A673 (cell line): ENCODE measurements at regions not wholly inside any gene's neighbourhood (a gene's known extent, or its start where the extent isn't known, plus 50 kb on each side); places are given as distances from the start of the nearest gene placed in this dataset.

Source experiments
- BruUV-seq: library from RNA; stranded (reverse); fragments of 400-500 nt; replicated peaks from 2 replicates; lab custom pipeline; 2021; lab: Mats Ljungman, UMichigan
- CTCF ChIA-PET: fragments of 300-600 bp; sonication (Branson Sonifier 250); formaldehyde crosslinking; loops from one replicate; lab custom pipeline; 2022; ENCODE audit warnings: antibody characterized with exemption; lab: Charles Lee
- POLR2A ChIA-PET: fragments of 300-600 bp; sonication (Branson Sonifier 250); formaldehyde crosslinking; loops from one replicate; lab custom pipeline; 2022; ENCODE audit warnings: antibody characterized with exemption; ENCODE audit not compliant: low non-redundant PET; lab: Charles Lee
- DNase-seq: peaks from one replicate; pipeline ENCODE4 v3.0.0-alpha.2; 2015; ENCODE audit warnings: low spot score
- H3K27ac ChIP-seq: fragments of 200-600 bp; sonication (generic); 2 replicates; pipeline ENCODE4 v1.5.1; 2016; ENCODE audit warnings: mixed run types, low read depth, mild to moderate bottlenecking, mixed read lengths, antibody characterized with exemption, low read length; ENCODE audit not compliant: poor library complexity, severe bottlenecking
- H3K27me3 ChIP-seq: fragments of 200-600 bp; sonication (generic); replicated peaks from 2 replicates; pipeline ENCODE4 v1.6.1; 2017; ENCODE audit warnings: mixed run types, low read depth, mild to moderate bottlenecking, mixed read lengths, antibody characterized with exemption, low read length; ENCODE audit not compliant: insufficient read depth, poor library complexity
- H3K36me3 ChIP-seq: fragments of 200-600 bp; sonication (generic); 2 replicates; pipeline ENCODE4 v1.6.1; 2016; ENCODE audit warnings: mixed run types, mild to moderate bottlenecking, mixed read lengths, antibody characterized with exemption, low read length; ENCODE audit not compliant: insufficient read depth, poor library complexity, severe bottlenecking
- H3K4me1 ChIP-seq: fragments of 200-600 bp; sonication (generic); 2 replicates; pipeline ENCODE4 v1.6.1; 2017; ENCODE audit warnings: mixed run types, mild to moderate bottlenecking, mixed read lengths, antibody characterized with exemption, low read length; ENCODE audit not compliant: insufficient read depth, poor library complexity, severe bottlenecking
- H3K4me3 ChIP-seq: fragments of 200-600 bp; sonication (generic); 2 replicates; pipeline ENCODE4 v1.5.1; 2016; ENCODE audit warnings: low read depth, mixed run types, mild to moderate bottlenecking, mixed read lengths, low read length; ENCODE audit not compliant: poor library complexity, severe bottlenecking
- H3K9me3 ChIP-seq: fragments of 200-600 bp; sonication (generic); 2 replicates; pipeline ENCODE4 v1.6.1; 2016; ENCODE audit warnings: mixed run types, low read depth, mild to moderate bottlenecking, mixed read lengths, antibody characterized with exemption, low read length; ENCODE audit not compliant: poor library complexity, severe bottlenecking
- EZH2 ChIP-seq: fragments of 200-600 bp; sonication (generic); IDR thresholded peaks from 2 replicates; pipeline ENCODE4 v1.6.1; 2017; ENCODE audit warnings: borderline replicate concordance, low read depth, mild to moderate bottlenecking, mixed read lengths, antibody characterized with exemption, low read length; ENCODE audit not compliant: poor library complexity, severe bottlenecking
- intact Hi-C: fragments of 100-400 bp; cut with micrococcal nuclease; formaldehyde crosslinking; loops from one replicate; pipeline ENCODE4 v1.10.0; 2022; ENCODE audit not compliant: unreplicated experiment
- TF ChIP-seq, protein P1 (sequence below): fragments of 300-800, 200-600 bp; sonication (generic); conservative IDR thresholded peaks from 2 replicates; pipeline ENCODE4 v1.5.1; 2017; ENCODE audit warnings: low read depth, mild to moderate bottlenecking, antibody characterized with exemption, low read length, moderate library complexity, mixed read lengths

DNA sequence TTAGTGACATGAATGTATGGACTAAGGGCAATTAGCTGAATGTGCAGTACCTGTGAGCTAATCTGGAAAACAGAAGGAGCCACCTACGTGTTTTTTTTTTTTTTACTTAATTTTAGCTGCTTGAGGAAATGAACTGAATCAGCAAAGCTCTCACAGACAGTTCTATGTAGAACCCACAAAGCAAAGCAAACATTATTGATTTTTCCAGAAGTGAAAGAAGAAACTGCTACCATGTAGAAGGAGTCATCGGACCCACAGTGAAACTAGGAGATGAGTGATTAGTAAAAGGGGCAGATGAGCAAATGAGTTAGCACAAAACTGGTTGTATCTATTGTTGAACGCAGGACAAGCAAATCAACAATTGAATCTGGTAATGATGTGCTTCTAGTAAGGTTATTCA lies 94.1 kb upstream of the SLC7A1 start:
- intact Hi-C loops = no loop called here
- H3K4me3 ChIP-seq = no peak overlapping the region
- no peak for TF ChIP-seq EZH2
- TF ChIP-seq, protein P1, sequence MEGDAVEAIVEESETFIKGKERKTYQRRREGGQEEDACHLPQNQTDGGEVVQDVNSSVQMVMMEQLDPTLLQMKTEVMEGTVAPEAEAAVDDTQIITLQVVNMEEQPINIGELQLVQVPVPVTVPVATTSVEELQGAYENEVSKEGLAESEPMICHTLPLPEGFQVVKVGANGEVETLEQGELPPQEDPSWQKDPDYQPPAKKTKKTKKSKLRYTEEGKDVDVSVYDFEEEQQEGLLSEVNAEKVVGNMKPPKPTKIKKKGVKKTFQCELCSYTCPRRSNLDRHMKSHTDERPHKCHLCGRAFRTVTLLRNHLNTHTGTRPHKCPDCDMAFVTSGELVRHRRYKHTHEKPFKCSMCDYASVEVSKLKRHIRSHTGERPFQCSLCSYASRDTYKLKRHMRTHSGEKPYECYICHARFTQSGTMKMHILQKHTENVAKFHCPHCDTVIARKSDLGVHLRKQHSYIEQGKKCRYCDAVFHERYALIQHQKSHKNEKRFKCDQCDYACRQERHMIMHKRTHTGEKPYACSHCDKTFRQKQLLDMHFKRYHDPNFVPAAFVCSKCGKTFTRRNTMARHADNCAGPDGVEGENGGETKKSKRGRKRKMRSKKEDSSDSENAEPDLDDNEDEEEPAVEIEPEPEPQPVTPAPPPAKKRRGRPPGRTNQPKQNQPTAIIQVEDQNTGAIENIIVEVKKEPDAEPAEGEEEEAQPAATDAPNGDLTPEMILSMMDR = no peak
- H3K27ac ChIP-seq = no peak overlapping the region
- no peaks in the 10 kb centered on the region for H3K9me3 ChIP-seq
- no peak for DNase-seq
- no peaks in the 10 kb centered on the region for H3K27me3 ChIP-seq
- H3K4me1 ChIP-seq = no peaks in the 10 kb centered on the region
- BruUV-seq = no TSS peak
- H3K36me3 ChIP-seq = no peaks in the 10 kb centered on the region
- CTCF ChIA-PET = no interaction called here
- POLR2A ChIA-PET = no interaction called here

DNA sequence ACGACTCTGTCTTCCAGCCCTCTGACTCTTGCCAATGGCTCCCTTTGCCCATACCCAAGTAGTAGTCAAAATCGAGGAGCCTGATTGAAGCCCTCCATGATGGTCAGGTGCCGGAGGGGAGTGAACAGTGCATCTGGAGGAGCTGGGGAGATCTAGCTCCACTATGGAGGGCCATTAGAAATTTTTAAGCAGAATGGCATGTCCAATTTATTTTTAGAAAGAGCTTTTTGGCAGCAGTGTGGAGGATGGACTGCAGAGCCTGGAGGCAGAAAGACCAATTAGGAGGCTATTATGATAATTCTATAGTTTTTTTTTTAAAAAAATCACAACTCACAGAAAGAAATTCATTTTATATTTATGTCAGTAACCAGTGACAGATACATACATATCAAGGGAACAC lies 92.7 kb upstream of the SLC7A1 start:
- Histone ChIP-seq H3K36me3 (no peaks in the 10 kb centered on the region), H3K9me3 (no peaks in the 10 kb centered on the region), H3K27me3 (no peaks in the 10 kb centered on the region), H3K4me1 (no peaks in the 10 kb centered on the region), H3K27ac (no peak overlapping the region), H3K4me3 (no peak overlapping the region)
- DNase-seq = no peak
- TF ChIP-seq, protein P1 = no peak
- TF ChIP-seq EZH2 = no peak
- intact Hi-C loops = no loop called here
- BruUV-seq = no TSS peak
- POLR2A ChIA-PET = no interaction called here
- CTCF ChIA-PET = no interaction called here

DNA sequence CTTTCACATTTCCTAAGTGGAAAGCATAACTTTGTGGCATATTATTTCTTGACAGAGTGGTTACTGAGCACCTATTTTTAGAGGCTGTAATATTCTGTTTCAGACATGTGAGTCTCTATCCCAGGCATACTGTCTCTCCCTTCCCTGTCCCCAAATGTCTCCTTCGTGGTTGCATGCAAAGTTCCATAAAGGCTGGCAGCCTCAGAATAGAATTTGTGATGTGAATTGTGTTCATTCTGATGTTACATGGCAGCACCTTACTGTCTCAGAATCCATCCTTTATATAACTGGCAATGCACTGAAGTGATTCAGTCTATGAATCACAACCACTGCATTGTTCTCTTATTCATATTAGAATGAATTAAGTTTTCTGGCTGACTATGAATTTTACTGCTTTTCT lies 89.0 kb upstream of the SLC7A1 start:
- no peak overlapping the region for H3K27ac ChIP-seq
- TF ChIP-seq, protein P1 = no peak
- TF ChIP-seq EZH2 = no peak
- H3K36me3 ChIP-seq = no peaks in the 10 kb centered on the region
- ChIA-PET CTCF (no interaction called here), POLR2A (no interaction called here)
- H3K27me3 ChIP-seq = peaks cover 4% of the 10 kb centered on the region
- no TSS peak for BruUV-seq
- no peaks in the 10 kb centered on the region for H3K4me1 ChIP-seq
- H3K4me3 ChIP-seq = no peak overlapping the region
- intact Hi-C loops = no loop called here
- DNase-seq = no peak
- no peaks in the 10 kb centered on the region for H3K9me3 ChIP-seq
